MM.1S (cell line): ENCODE measurements at regions not wholly inside any gene's neighbourhood (a gene's known extent, or its start where the extent isn't known, plus 50 kb on each side); places are given as distances from the start of the nearest gene placed in this dataset.

Experiments
- DNase-seq: peaks from one replicate; pipeline ENCODE4 v3.0.0-alpha.2; 2015
- H2AFZ ChIP-seq: fragments of 300-600 bp; sonication (generic); 2 replicates; pipeline ENCODE4 v1.6.0; 2016; ENCODE audit warnings: antibody characterized with exemption, low read length
- H3F3A ChIP-seq: fragments of 300-600 bp; sonication (generic); 2 replicates; pipeline ENCODE4 v1.6.1; 2016; ENCODE audit warnings: mild to moderate bottlenecking, antibody characterized with exemption, low read length, moderate library complexity, mixed read lengths; ENCODE audit not compliant: insufficient read depth
- H3K27ac ChIP-seq: fragments of 300-600 bp; sonication (generic); 2 replicates; pipeline ENCODE4 v1.5.1; 2016; ENCODE audit warnings: mild to moderate bottlenecking, low read length
- H3K27me3 ChIP-seq: fragments of 300-600 bp; sonication (generic); replicated peaks from 2 replicates; pipeline ENCODE4 v1.6.0; 2016; ENCODE audit warnings: low read length; ENCODE audit not compliant: insufficient read depth
- H3K36me3 ChIP-seq: fragments of 300-600 bp; sonication (generic); replicated peaks from 2 replicates; pipeline ENCODE4 v1.6.1; 2016; ENCODE audit warnings: mild to moderate bottlenecking, low read length, mixed read lengths; ENCODE audit not compliant: insufficient read depth
- H3K4me1 ChIP-seq: fragments of 300-600 bp; sonication (generic); 2 replicates; pipeline ENCODE4 v1.6.1; 2016; ENCODE audit warnings: low read length, mixed read lengths
- H3K4me2 ChIP-seq: fragments of 300-600 bp; sonication (generic); 2 replicates; pipeline ENCODE4 v1.6.0; 2016; ENCODE audit warnings: low read depth, low read length
- H3K4me3 ChIP-seq: fragments of 300-600 bp; sonication (generic); 2 replicates; pipeline ENCODE4 v1.5.1; 2016; ENCODE audit warnings: low read length, mixed read lengths
- H3K79me2 ChIP-seq: fragments of 300-600 bp; sonication (generic); 2 replicates; pipeline ENCODE4 v1.6.1; 2016; ENCODE audit warnings: mixed run types, low read length, mixed read lengths
- H3K9ac ChIP-seq: fragments of 300-600 bp; sonication (generic); 2 replicates; pipeline ENCODE4 v1.6.1; 2016; ENCODE audit warnings: low read length, mixed read lengths
- H3K9me2 ChIP-seq: fragments of 300-600 bp; sonication (generic); replicated peaks from 2 replicates; pipeline ENCODE4 v1.6.1; 2016; ENCODE audit warnings: mild to moderate bottlenecking, low read length, mixed read lengths; ENCODE audit not compliant: insufficient read depth
- H3K9me3 ChIP-seq: fragments of 300-600 bp; sonication (generic); replicated peaks from 2 replicates; pipeline ENCODE4 v1.6.1; 2016; ENCODE audit warnings: mild to moderate bottlenecking, low read length, mixed read lengths; ENCODE audit not compliant: insufficient read depth
- H4K20me1 ChIP-seq: fragments of 300-600 bp; sonication (generic); 2 replicates; pipeline ENCODE4 v1.6.1; 2016; ENCODE audit warnings: mild to moderate bottlenecking, low read length, moderate library complexity, mixed read lengths; ENCODE audit not compliant: insufficient read depth
- EZH2 ChIP-seq: fragments of 300-600 bp; sonication (generic); optimal IDR thresholded peaks from 2 replicates; pipeline ENCODE3; 2017; ENCODE audit warnings: low read depth, mild to moderate bottlenecking, antibody characterized with exemption, low read length, mixed read lengths
- EZH2phosphoT487 ChIP-seq: fragments of 300-600 bp; sonication (generic); IDR thresholded peaks from 2 replicates; pipeline ENCODE4 v1.6.1; 2018; ENCODE audit warnings: antibody characterized with exemption, low read length
- TF ChIP-seq, protein P1 (sequence below): fragments of 300-600 bp; sonication (generic); IDR thresholded peaks from 2 replicates; pipeline ENCODE4 v1.5.1; 2016; ENCODE audit warnings: antibody characterized with exemption, low read length, mixed read lengths

DNA sequence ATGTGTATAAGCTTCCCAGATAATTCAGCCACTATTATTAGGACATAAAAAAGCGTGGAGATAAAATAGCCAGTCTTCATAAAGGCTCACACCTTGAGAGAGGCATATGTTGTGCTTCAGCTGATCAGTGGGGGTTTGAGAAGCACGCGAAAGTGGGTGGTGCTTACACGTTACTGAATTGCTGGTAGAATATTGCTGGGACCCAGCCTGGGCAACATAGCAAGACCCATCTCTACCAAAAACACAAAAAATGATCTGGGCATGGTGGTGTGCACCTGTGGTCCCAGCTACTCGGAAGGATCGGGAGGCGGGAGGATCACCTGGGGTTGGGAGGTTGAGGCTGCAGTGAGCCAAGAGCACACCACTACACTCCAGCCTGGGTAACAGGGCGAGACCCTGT lies 74.9 kb upstream of the MBOAT2 start:
- TF ChIP-seq, protein P1, sequence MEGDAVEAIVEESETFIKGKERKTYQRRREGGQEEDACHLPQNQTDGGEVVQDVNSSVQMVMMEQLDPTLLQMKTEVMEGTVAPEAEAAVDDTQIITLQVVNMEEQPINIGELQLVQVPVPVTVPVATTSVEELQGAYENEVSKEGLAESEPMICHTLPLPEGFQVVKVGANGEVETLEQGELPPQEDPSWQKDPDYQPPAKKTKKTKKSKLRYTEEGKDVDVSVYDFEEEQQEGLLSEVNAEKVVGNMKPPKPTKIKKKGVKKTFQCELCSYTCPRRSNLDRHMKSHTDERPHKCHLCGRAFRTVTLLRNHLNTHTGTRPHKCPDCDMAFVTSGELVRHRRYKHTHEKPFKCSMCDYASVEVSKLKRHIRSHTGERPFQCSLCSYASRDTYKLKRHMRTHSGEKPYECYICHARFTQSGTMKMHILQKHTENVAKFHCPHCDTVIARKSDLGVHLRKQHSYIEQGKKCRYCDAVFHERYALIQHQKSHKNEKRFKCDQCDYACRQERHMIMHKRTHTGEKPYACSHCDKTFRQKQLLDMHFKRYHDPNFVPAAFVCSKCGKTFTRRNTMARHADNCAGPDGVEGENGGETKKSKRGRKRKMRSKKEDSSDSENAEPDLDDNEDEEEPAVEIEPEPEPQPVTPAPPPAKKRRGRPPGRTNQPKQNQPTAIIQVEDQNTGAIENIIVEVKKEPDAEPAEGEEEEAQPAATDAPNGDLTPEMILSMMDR: no peak
- no peak for TF ChIP-seq EZH2phosphoT487
- no peak for TF ChIP-seq EZH2
- H3K4me2 ChIP-seq: no peak overlapping the region
- no peak overlapping the region for H3K27ac ChIP-seq
- H3F3A ChIP-seq: no peaks in the 10 kb centered on the region
- H2AFZ ChIP-seq: no peak overlapping the region
- no peaks in the 10 kb centered on the region for H4K20me1 ChIP-seq
- H3K9me3 ChIP-seq: no peaks in the 10 kb centered on the region
- H3K9ac ChIP-seq: no peak overlapping the region
- H3K9me2 ChIP-seq: no peaks in the 10 kb centered on the region
- H3K36me3 ChIP-seq: no peaks in the 10 kb centered on the region
- DNase-seq: no peak
- H3K4me3 ChIP-seq: no peak overlapping the region
- no peaks in the 10 kb centered on the region for H3K79me2 ChIP-seq
- no peaks in the 10 kb centered on the region for H3K4me1 ChIP-seq
- H3K27me3 ChIP-seq: no peaks in the 10 kb centered on the region

DNA sequence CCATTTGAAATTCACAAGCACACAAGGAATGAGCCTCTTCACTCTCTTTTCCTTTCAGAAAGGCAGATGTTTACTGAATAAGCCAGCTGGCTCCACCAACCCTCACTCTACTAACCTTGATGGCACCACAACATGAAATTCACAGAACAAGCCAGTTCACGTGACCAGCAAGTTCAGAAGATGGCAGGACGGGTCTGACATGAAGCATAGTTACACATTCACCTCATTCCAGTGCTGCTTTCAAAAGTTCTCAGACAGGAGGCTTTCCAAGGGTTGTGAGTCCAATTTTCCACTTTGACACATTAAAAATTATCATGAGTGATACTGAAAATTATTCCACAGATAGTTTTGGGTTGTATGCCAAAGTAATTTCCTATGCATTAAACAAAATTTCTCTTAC lies 74.2 kb upstream of the MBOAT2 start:
- H3K36me3 ChIP-seq: no peaks in the 10 kb centered on the region
- no peak overlapping the region for H3K4me3 ChIP-seq
- H3F3A ChIP-seq: no peaks in the 10 kb centered on the region
- no peaks in the 10 kb centered on the region for H3K9me3 ChIP-seq
- no peak overlapping the region for H3K4me2 ChIP-seq
- H3K9ac ChIP-seq: no peak overlapping the region
- H3K9me2 ChIP-seq: no peaks in the 10 kb centered on the region
- H3K27me3 ChIP-seq: no peaks in the 10 kb centered on the region
- no peaks in the 10 kb centered on the region for H4K20me1 ChIP-seq
- H3K79me2 ChIP-seq: no peaks in the 10 kb centered on the region
- H2AFZ ChIP-seq: no peak overlapping the region
- no peak overlapping the region for H3K27ac ChIP-seq
- no peak for TF ChIP-seq EZH2phosphoT487
- TF ChIP-seq, protein P1: no peak
- TF ChIP-seq EZH2: no peak
- no peak for DNase-seq
- no peaks in the 10 kb centered on the region for H3K4me1 ChIP-seq

DNA sequence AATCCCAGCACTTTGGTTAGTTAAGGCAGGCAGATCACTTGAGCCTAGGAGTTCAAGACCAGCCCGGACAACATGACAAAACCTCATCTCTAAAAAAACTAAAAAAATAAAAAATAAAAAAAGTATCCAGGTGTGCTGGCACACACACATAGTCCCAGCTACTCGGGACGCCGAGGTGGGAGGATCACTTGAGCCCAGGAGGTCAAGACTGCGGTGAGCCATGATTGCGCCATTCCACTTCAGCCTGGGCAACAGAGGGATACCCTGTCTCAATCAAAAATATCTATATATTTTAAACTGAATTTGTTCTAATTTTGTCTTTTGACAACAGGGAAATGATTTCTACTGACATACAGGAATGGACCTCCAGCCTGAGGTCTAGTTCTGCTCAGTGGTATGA lies 73.3 kb upstream of the MBOAT2 start:
- no peaks in the 10 kb centered on the region for H4K20me1 ChIP-seq
- no peak overlapping the region for H3K27ac ChIP-seq

More for the DNA sequence above, 73.3 kb upstream of the MBOAT2 start:
- Histone ChIP-seq H3F3A (no peaks in the 10 kb centered on the region), H2AFZ (no peak overlapping the region), H3K4me3 (no peak overlapping the region), H3K9me2 (no peaks in the 10 kb centered on the region), H3K27me3 (no peaks in the 10 kb centered on the region), H3K4me1 (no peaks in the 10 kb centered on the region), H3K9ac (no peak overlapping the region), H3K4me2 (no peak overlapping the region), H3K79me2 (no peaks in the 10 kb centered on the region), H3K36me3 (no peaks in the 10 kb centered on the region), H3K9me3 (no peaks in the 10 kb centered on the region)
- no peak for DNase-seq
- no peak for TF ChIP-seq EZH2
- TF ChIP-seq, protein P1: no peak
- no peak for TF ChIP-seq EZH2phosphoT487
